ENCODE measurements at regions not wholly inside any gene's neighbourhood (a gene's known extent, or its start where the extent isn't known, plus 50 kb on each side); places are given as distances from the start of the nearest gene placed in this dataset.

DNA sequence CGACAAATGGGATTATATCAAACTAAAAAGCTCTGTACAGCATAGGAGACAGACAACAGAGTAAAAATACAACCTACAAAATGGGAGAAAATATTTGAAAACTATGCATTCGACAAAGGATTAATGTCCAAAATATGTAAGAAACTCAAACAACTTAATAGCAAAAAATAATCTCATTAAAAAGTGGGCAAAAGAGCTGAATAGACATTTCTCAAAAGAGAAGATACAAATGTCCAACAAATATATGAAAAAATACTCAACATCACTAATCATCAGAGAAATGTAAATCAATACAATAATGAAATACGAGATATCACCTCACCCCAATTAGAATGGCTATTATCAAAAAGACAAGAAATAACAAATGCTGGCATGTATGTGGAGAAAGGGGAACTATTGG, 272.9 kb downstream of the KLHL13 start:
- Histone ChIP-seq H3K36me3 (replicated peaks; ENCODE audit: insufficient read depth, low read length) (no peaks in the 10 kb centered on the region), H3K9ac (ENCODE audit: low read length) (no peak overlapping the region), H2AFZ (ENCODE audit: low read length) (no peak overlapping the region), H3K27ac (ENCODE audit: low read length) (no peak overlapping the region), H3K27me3 (replicated peaks; ENCODE audit: insufficient read depth, low read length) (no peaks in the 10 kb centered on the region), H3K9me2 (replicated peaks; ENCODE audit: insufficient read depth, low read length) (no peaks in the 10 kb centered on the region), H4K20me1 (ENCODE audit: insufficient read depth, low read length) (no peaks in the 10 kb centered on the region), H3K4me2 (ENCODE audit: low read depth, low read length) (no peak overlapping the region), H3F3A (ENCODE audit: insufficient read depth, low read length) (no peaks in the 10 kb centered on the region), H3K4me3 (ENCODE audit: low read length) (no peak overlapping the region), H3K79me2 (ENCODE audit: low read length) (no peaks in the 10 kb centered on the region), H3K4me1 (ENCODE audit: low read length) (no peaks in the 10 kb centered on the region), H3K9me3 (replicated peaks; ENCODE audit: insufficient read depth, low read length) (no peaks in the 10 kb centered on the region)
- TF ChIP-seq, protein P1, sequence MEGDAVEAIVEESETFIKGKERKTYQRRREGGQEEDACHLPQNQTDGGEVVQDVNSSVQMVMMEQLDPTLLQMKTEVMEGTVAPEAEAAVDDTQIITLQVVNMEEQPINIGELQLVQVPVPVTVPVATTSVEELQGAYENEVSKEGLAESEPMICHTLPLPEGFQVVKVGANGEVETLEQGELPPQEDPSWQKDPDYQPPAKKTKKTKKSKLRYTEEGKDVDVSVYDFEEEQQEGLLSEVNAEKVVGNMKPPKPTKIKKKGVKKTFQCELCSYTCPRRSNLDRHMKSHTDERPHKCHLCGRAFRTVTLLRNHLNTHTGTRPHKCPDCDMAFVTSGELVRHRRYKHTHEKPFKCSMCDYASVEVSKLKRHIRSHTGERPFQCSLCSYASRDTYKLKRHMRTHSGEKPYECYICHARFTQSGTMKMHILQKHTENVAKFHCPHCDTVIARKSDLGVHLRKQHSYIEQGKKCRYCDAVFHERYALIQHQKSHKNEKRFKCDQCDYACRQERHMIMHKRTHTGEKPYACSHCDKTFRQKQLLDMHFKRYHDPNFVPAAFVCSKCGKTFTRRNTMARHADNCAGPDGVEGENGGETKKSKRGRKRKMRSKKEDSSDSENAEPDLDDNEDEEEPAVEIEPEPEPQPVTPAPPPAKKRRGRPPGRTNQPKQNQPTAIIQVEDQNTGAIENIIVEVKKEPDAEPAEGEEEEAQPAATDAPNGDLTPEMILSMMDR (IDR thresholded peaks at IDR 0.05; ENCODE audit: low read length) = no peak
- TF ChIP-seq EZH2 (optimal IDR thresholded peaks at IDR 0.05; ENCODE audit: low read depth, low read length) (no peak), EZH2phosphoT487 (IDR thresholded peaks at IDR 0.05; ENCODE audit: low read length) (no peak)
- no peak for DNase-seq

DNA sequence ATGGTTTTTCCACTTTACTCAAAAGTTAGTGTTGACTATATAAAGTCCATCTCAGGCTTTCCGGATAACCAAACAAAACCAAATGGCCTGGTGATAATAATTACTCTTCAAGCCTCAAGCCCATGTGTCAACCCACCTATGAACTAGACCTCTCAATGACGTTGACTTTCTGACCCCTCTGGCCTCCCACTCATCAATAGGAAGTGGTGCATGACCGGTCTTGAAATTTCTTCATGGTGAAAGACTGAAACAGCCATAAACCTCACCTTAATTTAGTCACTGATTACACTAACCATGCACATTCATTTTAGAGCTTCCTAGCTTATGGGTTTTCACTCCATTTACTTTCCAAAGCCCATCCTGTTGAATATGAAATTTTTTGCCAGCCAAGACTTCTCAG, 276.0 kb downstream of the KLHL13 start:
- Histone ChIP-seq H3K9me2 (replicated peaks; ENCODE audit: insufficient read depth, low read length) (no peaks in the 10 kb centered on the region), H3K79me2 (ENCODE audit: low read length) (no peaks in the 10 kb centered on the region), H3F3A (ENCODE audit: insufficient read depth, low read length) (no peaks in the 10 kb centered on the region), H3K27ac (ENCODE audit: low read length) (no peak overlapping the region), H3K36me3 (replicated peaks; ENCODE audit: insufficient read depth, low read length) (no peaks in the 10 kb centered on the region), H3K9ac (ENCODE audit: low read length) (no peak overlapping the region), H2AFZ (ENCODE audit: low read length) (no peak overlapping the region), H3K27me3 (replicated peaks; ENCODE audit: insufficient read depth, low read length) (no peaks in the 10 kb centered on the region), H4K20me1 (ENCODE audit: insufficient read depth, low read length) (no peaks in the 10 kb centered on the region), H3K4me2 (ENCODE audit: low read depth, low read length) (no peak overlapping the region), H3K4me3 (ENCODE audit: low read length) (no peak overlapping the region), H3K9me3 (replicated peaks; ENCODE audit: insufficient read depth, low read length) (no peaks in the 10 kb centered on the region), H3K4me1 (ENCODE audit: low read length) (no peaks in the 10 kb centered on the region)
- TF ChIP-seq, protein P1 (IDR thresholded peaks at IDR 0.05; ENCODE audit: low read length) = no peak
- no peak for TF ChIP-seq EZH2phosphoT487 (IDR thresholded peaks at IDR 0.05; ENCODE audit: low read length)
- no peak for TF ChIP-seq EZH2 (optimal IDR thresholded peaks at IDR 0.05; ENCODE audit: low read depth, low read length)
- no peak for DNase-seq

DNA sequence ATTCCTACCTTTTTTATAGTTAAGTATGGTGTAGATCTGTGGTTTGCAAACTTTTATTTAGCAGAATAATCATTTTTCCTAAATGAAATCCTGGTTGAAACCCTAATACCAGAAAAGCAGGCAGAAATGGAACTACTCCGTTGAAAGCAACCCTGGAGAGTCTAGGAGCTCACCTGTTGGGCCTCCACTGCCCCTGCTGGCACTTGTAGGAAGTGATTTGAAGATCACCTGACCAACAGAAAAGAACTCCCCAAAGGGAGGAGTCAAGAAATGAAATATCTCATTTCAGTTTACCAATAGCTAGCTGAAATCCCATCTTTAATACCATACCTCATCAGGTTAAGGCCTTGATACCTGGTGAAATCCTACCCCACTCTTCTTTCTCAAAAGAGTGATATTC, 277.1 kb downstream of the KLHL13 start:
- TF ChIP-seq, protein P1 (IDR thresholded peaks at IDR 0.05; ENCODE audit: low read length) = no peak; the same call in 1 of the 2 replicates
- Histone ChIP-seq H3K4me3 (ENCODE audit: low read length) (no peak overlapping the region), H3K9ac (ENCODE audit: low read length) (no peak overlapping the region), H3K79me2 (ENCODE audit: low read length) (no peaks in the 10 kb centered on the region), H3K27ac (ENCODE audit: low read length) (no peak overlapping the region), H3K4me2 (ENCODE audit: low read depth, low read length) (no peak overlapping the region), H3K9me2 (replicated peaks; ENCODE audit: insufficient read depth, low read length) (no peaks in the 10 kb centered on the region), H2AFZ (ENCODE audit: low read length) (no peak overlapping the region), H3K27me3 (replicated peaks; ENCODE audit: insufficient read depth, low read length) (no peaks in the 10 kb centered on the region), H3K4me1 (ENCODE audit: low read length) (no peaks in the 10 kb centered on the region), H3F3A (ENCODE audit: insufficient read depth, low read length) (no peaks in the 10 kb centered on the region), H3K9me3 (replicated peaks; ENCODE audit: insufficient read depth, low read length) (no peaks in the 10 kb centered on the region), H4K20me1 (ENCODE audit: insufficient read depth, low read length) (no peaks in the 10 kb centered on the region), H3K36me3 (replicated peaks; ENCODE audit: insufficient read depth, low read length) (no peaks in the 10 kb centered on the region)
- peak; percentile 15 for DNase-seq
